CD14-positive monocyte (primary cell): ENCODE measurements at regions not wholly inside any gene's neighbourhood (a gene's known extent, or its start where the extent isn't known, plus 50 kb on each side); places are given as distances from the start of the nearest gene placed in this dataset.

ENCODE experiments used
- DNase-seq, 3 donors: peaks; one replicate each; pipeline ENCODE4 v3.0.0-alpha.2; 2011 to 2022
- H2AFZ ChIP-seq: 2 replicates; pipeline ENCODE4 v1.6.0; 2012; ENCODE audit warnings: mild to moderate bottlenecking, low read depth, low read length, inconsistent platforms; ENCODE audit not compliant: insufficient read depth, poor library complexity, severe bottlenecking
- H3K27ac ChIP-seq, 2 donors: 1 replicate in 1 of 2; 2 replicates in 1 of 2; pipeline ENCODE4 v1.5.1; 2012 to 2013; ENCODE audit warnings: low read length in 2 of 2, control low read depth in 1 of 2, inconsistent platforms in 1 of 2, low read depth in 1 of 2, mild to moderate bottlenecking in 1 of 2
- H3K27me3 ChIP-seq, 2 donors: one replicate each; pipeline versions ENCODE4 v1.6.0 to v1.6.1; 2011 to 2013; ENCODE audit warnings: low read length in 2 of 2; ENCODE audit not compliant: control insufficient read depth in 2 of 2, insufficient read depth in 2 of 2
- H3K36me3 ChIP-seq, 2 donors: replicated peaks in 1 of 2; 1 replicate in 1 of 2; 2 replicates in 1 of 2; pipeline versions ENCODE4 v1.5.1 to v1.6.1; 2012 to 2013; ENCODE audit warnings: low read length in 2 of 2, control low read depth in 1 of 2, inconsistent platforms in 1 of 2, mild to moderate bottlenecking in 1 of 2; ENCODE audit not compliant: insufficient read depth in 2 of 2, control insufficient read depth in 1 of 2
- H3K4me1 ChIP-seq, 2 donors: 1 replicate in 1 of 2; 2 replicates in 1 of 2; pipeline versions ENCODE4 v1.5.1 to v1.6.1; 2012 to 2013; ENCODE audit warnings: low read length in 2 of 2, control low read depth in 1 of 2, inconsistent platforms in 1 of 2, mild to moderate bottlenecking in 1 of 2, moderate library complexity in 1 of 2; ENCODE audit not compliant: insufficient read depth in 2 of 2, control insufficient read depth in 1 of 2
- H3K4me2 ChIP-seq: replicated peaks from 2 replicates; pipeline ENCODE3; 2012; ENCODE audit warnings: low read length, moderate library complexity, mild to moderate bottlenecking; ENCODE audit not compliant: poor library complexity, severe bottlenecking; ENCODE audit errors: extremely low read depth
- H3K4me3 ChIP-seq, 3 experiments: fragments of 200-600 bp in 1 of 3; sonication (generic) in 1 of 3; replicated peaks in 1 of 3; 1 replicate in 2 of 3; 2 replicates in 1 of 3; pipeline ENCODE4 v1.5.1; 2011 to 2013; ENCODE audit warnings: low read length in 3 of 3, mild to moderate bottlenecking in 3 of 3, control low read depth in 2 of 3, low read depth in 2 of 3, inconsistent platforms in 1 of 3, moderate library complexity in 1 of 3
- H3K79me2 ChIP-seq: 2 replicates; pipeline ENCODE4 v1.6.0; 2012; ENCODE audit warnings: mild to moderate bottlenecking, control low read depth, inconsistent platforms, low read length, moderate library complexity; ENCODE audit not compliant: insufficient read depth
- H3K9ac ChIP-seq: 2 replicates; pipeline ENCODE4 v1.6.0; 2017; ENCODE audit warnings: low read length, mild to moderate bottlenecking; ENCODE audit not compliant: insufficient read depth, poor library complexity, severe bottlenecking
- H3K9me3 ChIP-seq, 2 donors: replicated peaks in 1 of 2; 1 replicate in 1 of 2; 2 replicates in 1 of 2; pipeline versions ENCODE4 v1.5.1 to v1.6.1; 2012 to 2013; ENCODE audit warnings: low read length in 2 of 2, control low read depth in 1 of 2; ENCODE audit not compliant: control insufficient read depth in 1 of 2, insufficient read depth in 1 of 2
- H4K20me1 ChIP-seq: 2 replicates; pipeline ENCODE4 v1.6.0; 2012; ENCODE audit warnings: mild to moderate bottlenecking, low read length, control low read depth, moderate library complexity; ENCODE audit not compliant: insufficient read depth
- H3K27ac Mint-ChIP-seq, 7 donors: one replicate each; pipeline ENCODE4 v1.8.0; 2020; ENCODE audit warnings: mild to moderate bottlenecking in 7 of 7, mixed read lengths in 7 of 7, moderate library complexity in 6 of 7, inconsistent platforms in 2 of 7
- H3K27me3 Mint-ChIP-seq, 3 donors: one replicate each; pipeline ENCODE4 v1.8.0; 2021 to 2022; ENCODE audit warnings: low read depth in 3 of 3, mild to moderate bottlenecking in 3 of 3, mixed read lengths in 3 of 3, moderate library complexity in 3 of 3, inconsistent platforms in 1 of 3
- H3K36me3 Mint-ChIP-seq, 2 donors: one replicate each; pipeline ENCODE4 v1.8.0; 2020; ENCODE audit warnings: mixed read lengths in 2 of 2, inconsistent platforms in 1 of 2, mild to moderate bottlenecking in 1 of 2
- H3K4me1 Mint-ChIP-seq: one replicate; pipeline ENCODE4 v1.8.0; 2020; ENCODE audit warnings: mild to moderate bottlenecking, mixed read lengths
- H3K4me3 Mint-ChIP-seq, 2 donors: one replicate each; pipeline ENCODE4 v1.8.0; 2020; ENCODE audit warnings: mild to moderate bottlenecking in 2 of 2, mixed read lengths in 2 of 2, moderate library complexity in 1 of 2
- H3K9me3 Mint-ChIP-seq, 7 donors: one replicate each; pipeline ENCODE4 v1.8.0; 2020 to 2022; ENCODE audit warnings: mixed read lengths in 7 of 7, mild to moderate bottlenecking in 6 of 7, moderate library complexity in 6 of 7, inconsistent platforms in 2 of 7
- WGBS: methylation state at CpG from one replicate; pipeline ENCODE4 v1.1.5; 2013; ENCODE audit warnings: missing lambda C conversion rate; ENCODE audit not compliant: insufficient coverage; 5-methylcytosine and 5-hydroxymethylcytosine counted together
- intact Hi-C, 2 donors: fragments of 100-400 bp; cut with micrococcal nuclease; formaldehyde crosslinking; loops; one replicate each; pipeline versions ENCODE4 v1.15.0 to v1.15.1; 2023
- TF ChIP-seq, protein P1 (sequence below): fragments of 200-600 bp; IDR thresholded peaks from one replicate; pipeline ENCODE4 v1.8.0; 2022; ENCODE audit warnings: antibody characterized with exemption, mild to moderate bottlenecking

DNA sequence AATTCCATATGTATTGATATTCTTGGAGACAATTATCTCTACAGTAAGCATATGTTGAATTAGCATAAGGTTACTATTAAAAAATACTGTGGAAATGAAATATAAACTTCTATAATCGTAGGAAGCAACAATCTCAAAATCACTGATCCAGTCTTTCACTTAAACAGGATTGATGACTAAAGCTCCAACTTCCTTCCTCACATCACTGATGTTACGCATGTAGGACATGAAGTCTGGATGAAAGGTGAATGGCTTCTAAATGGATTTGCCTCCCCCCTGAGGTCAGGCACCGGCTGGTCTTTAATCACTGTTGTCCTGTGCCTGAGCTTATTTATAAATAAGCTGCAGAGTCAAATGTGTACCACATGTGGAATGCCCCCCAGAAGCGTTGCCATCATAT lies 157.1 kb upstream of the NFIB start:
- no peak for DNase-seq
- Histone ChIP-seq H3K4me2 (no peak overlapping the region), H3K36me3 (no peaks in the 10 kb centered on the region), H3K79me2 (no peaks in the 10 kb centered on the region), H3K9me3 (no peaks in the 10 kb centered on the region), H3K9ac (no peak overlapping the region), H3K27me3 (no peaks in the 10 kb centered on the region), H3K4me1 (no peaks in the 10 kb centered on the region), H3K4me3 (no peak overlapping the region), H4K20me1 (no peaks in the 10 kb centered on the region), H3K27ac (no peak overlapping the region), H2AFZ (no peak overlapping the region)
- Mint-ChIP-seq H3K27me3 (peaks cover 0 to 2% (median 2%) of the 10 kb centered on the region in 3 donors), H3K4me1 (no peaks in the 10 kb centered on the region), H3K9me3 (peaks cover 0 to 3% (median 0%) of the 10 kb centered on the region in 7 donors), H3K36me3 (no peaks in the 10 kb centered on the region), H3K27ac (no peak overlapping the region), H3K4me3 (no peak overlapping the region)
- intact Hi-C loops: no loop called here
- WGBS: 83% methylated on average over 1 of the region's 4 CpGs
- TF ChIP-seq, protein P1, sequence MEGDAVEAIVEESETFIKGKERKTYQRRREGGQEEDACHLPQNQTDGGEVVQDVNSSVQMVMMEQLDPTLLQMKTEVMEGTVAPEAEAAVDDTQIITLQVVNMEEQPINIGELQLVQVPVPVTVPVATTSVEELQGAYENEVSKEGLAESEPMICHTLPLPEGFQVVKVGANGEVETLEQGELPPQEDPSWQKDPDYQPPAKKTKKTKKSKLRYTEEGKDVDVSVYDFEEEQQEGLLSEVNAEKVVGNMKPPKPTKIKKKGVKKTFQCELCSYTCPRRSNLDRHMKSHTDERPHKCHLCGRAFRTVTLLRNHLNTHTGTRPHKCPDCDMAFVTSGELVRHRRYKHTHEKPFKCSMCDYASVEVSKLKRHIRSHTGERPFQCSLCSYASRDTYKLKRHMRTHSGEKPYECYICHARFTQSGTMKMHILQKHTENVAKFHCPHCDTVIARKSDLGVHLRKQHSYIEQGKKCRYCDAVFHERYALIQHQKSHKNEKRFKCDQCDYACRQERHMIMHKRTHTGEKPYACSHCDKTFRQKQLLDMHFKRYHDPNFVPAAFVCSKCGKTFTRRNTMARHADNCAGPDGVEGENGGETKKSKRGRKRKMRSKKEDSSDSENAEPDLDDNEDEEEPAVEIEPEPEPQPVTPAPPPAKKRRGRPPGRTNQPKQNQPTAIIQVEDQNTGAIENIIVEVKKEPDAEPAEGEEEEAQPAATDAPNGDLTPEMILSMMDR: no peak

DNA sequence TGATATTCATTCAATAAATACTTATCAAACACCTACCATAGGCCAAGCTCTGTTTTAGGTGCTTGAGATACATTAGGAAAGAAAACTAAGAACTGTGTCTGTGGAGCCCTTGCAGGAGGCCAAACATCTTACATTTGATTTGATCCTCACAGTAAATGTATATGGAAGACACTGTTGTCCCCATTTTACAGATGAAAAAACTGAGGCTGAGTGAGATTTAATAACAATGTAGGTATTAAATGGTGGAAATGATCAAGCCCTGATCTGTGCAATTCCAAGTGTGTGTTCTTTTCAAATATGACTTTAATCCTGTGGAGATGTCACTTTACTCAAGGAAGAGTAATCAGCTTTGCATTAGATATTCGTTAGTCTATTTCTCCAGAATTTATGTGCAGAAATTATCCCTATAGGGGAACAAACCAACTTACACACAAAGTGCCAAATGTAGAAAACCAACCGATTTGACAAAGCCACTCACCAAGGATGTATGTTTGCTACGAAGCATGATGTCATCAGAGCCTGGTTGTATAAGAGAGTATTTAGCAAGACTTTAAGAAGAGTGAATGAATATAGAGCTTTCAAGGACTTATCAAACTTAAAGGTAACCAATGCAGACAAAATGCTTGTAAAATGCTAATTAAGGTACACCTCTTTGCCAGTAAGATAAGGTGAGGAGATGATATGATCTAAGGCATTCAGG lies 153.9 kb upstream of the NFIB start:
- Histone ChIP-seq H3K36me3 (no peaks in the 10 kb centered on the region), H3K4me2 (no peak overlapping the region), H3K27ac (no peak overlapping the region), H4K20me1 (no peaks in the 10 kb centered on the region), H2AFZ (no peak overlapping the region), H3K9ac (no peak overlapping the region), H3K27me3 (no peaks in the 10 kb centered on the region), H3K79me2 (no peaks in the 10 kb centered on the region), H3K9me3 (no peaks in the 10 kb centered on the region), H3K4me3 (no peak overlapping the region), H3K4me1 (no peaks in the 10 kb centered on the region)
- Mint-ChIP-seq H3K4me3 (no peak overlapping the region), H3K27me3 (peaks cover 0 to 2% (median 2%) of the 10 kb centered on the region in 3 donors), H3K9me3 (no peaks in the 10 kb centered on the region), H3K4me1 (no peaks in the 10 kb centered on the region), H3K27ac (no peak overlapping the region), H3K36me3 (no peaks in the 10 kb centered on the region)
- no peak for DNase-seq
- TF ChIP-seq, protein P1: no peak
- WGBS: no CpG with 5 or more reads among the region's 3 CpGs
- intact Hi-C loops: no loop called here
